ENCODE measurements at regions not wholly inside any gene's neighbourhood (a gene's known extent, or its start where the extent isn't known, plus 50 kb on each side); places are given as distances from the start of the nearest gene placed in this dataset.

- Histone ChIP-seq H3K27ac (ENCODE audit: low read depth, low read length) (no peak overlapping the region), H3K36me3 (ENCODE audit: control insufficient read depth, insufficient read depth, low read length) (no peaks in the 10 kb centered on the region), H3K4me1 (ENCODE audit: control insufficient read depth, insufficient read depth, low read length) (no peaks in the 10 kb centered on the region), H3K9me3 (ENCODE audit: control insufficient read depth, low read length) (no peaks in the 10 kb centered on the region), H3K4me3 (ENCODE audit: low read length) (no peak overlapping the region), H3K27me3 (ENCODE audit: control insufficient read depth, insufficient read depth, low read length, poor library complexity, severe bottlenecking) (peaks cover 5% of the 10 kb centered on the region), H3K9ac (ENCODE audit: extremely low read depth, low read length, poor library complexity, severe bottlenecking) (no peak overlapping the region)
- no peak for DNase-seq
- Mint-ChIP-seq H3K36me3 (ENCODE audit: low read depth) (no peaks in the 10 kb centered on the region), H3K4me3 (no peak overlapping the region), H3K9me3 (no peaks in the 10 kb centered on the region), H3K4me1 (peaks cover 12% of the 10 kb centered on the region), H3K27me3 (ENCODE audit: insufficient read depth) (peaks cover 36% of the 10 kb centered on the region), H3K27ac (no peak overlapping the region)
- TF ChIP-seq CTCF (conservative IDR thresholded peaks at IDR 0.05) = no peak
- 88 to 90% methylated on average over 6 to 8 of the region's 8 CpGs for WGBS, 2 experiments (ENCODE audit: insufficient coverage in 1 of 2, insufficient read length in 1 of 2)
Observed at GRCh38 chr11:115922876-115923275, 418.7 kb upstream of the CADM1 start.

GRCh38 chr11:115921986-115922385 is 417.8 kb upstream of the CADM1 start:
- no peak for DNase-seq
- no peak for TF ChIP-seq CTCF (conservative IDR thresholded peaks at IDR 0.05)
- Mint-ChIP-seq H3K27me3 (ENCODE audit: insufficient read depth) (peaks cover 35% of the 10 kb centered on the region), H3K36me3 (ENCODE audit: low read depth) (no peaks in the 10 kb centered on the region), H3K27ac (no peak overlapping the region), H3K4me1 (peaks cover 12% of the 10 kb centered on the region), H3K9me3 (no peaks in the 10 kb centered on the region), H3K4me3 (no peak overlapping the region)
- Histone ChIP-seq H3K9me3 (ENCODE audit: control insufficient read depth, low read length) (no peaks in the 10 kb centered on the region), H3K9ac (ENCODE audit: extremely low read depth, low read length, poor library complexity, severe bottlenecking) (no peak overlapping the region), H3K27me3 (ENCODE audit: control insufficient read depth, insufficient read depth, low read length, poor library complexity, severe bottlenecking) (peaks cover 5% of the 10 kb centered on the region), H3K4me1 (ENCODE audit: control insufficient read depth, insufficient read depth, low read length) (no peaks in the 10 kb centered on the region), H3K27ac (ENCODE audit: low read depth, low read length) (no peak overlapping the region), H3K36me3 (ENCODE audit: control insufficient read depth, insufficient read depth, low read length) (no peaks in the 10 kb centered on the region), H3K4me3 (ENCODE audit: low read length) (no peak overlapping the region)
- 90 to 95% methylated on average over 2 of the region's 2 CpGs for WGBS, 2 experiments (ENCODE audit: insufficient coverage in 1 of 2, insufficient read length in 1 of 2)

- no peak overlapping the region for H3K4me3 Mint-ChIP-seq
- TF ChIP-seq CTCF (conservative IDR thresholded peaks at IDR 0.05) = no peak
- Histone ChIP-seq H3K9ac (ENCODE audit: extremely low read depth, low read length, poor library complexity, severe bottlenecking) (no peak overlapping the region), H3K4me1 (ENCODE audit: control insufficient read depth, insufficient read depth, low read length) (no peaks in the 10 kb centered on the region), H3K36me3 (ENCODE audit: control insufficient read depth, insufficient read depth, low read length) (no peaks in the 10 kb centered on the region), H3K9me3 (ENCODE audit: control insufficient read depth, low read length) (no peaks in the 10 kb centered on the region), H3K27ac (ENCODE audit: low read depth, low read length) (no peak overlapping the region), H3K4me3 (ENCODE audit: low read length) (no peak overlapping the region), H3K27me3 (ENCODE audit: control insufficient read depth, insufficient read depth, low read length, poor library complexity, severe bottlenecking) (peaks cover 5% of the 10 kb centered on the region)
- 86 to 95% methylated on average over 3 of the region's 3 CpGs for WGBS, 2 experiments (ENCODE audit: insufficient coverage in 1 of 2, insufficient read length in 1 of 2)
- H3K27me3 Mint-ChIP-seq (ENCODE audit: insufficient read depth) = peaks cover 35% of the 10 kb centered on the region
- no peak for DNase-seq
- H3K27ac Mint-ChIP-seq = no peak overlapping the region
- no peaks in the 10 kb centered on the region for H3K36me3 Mint-ChIP-seq (ENCODE audit: low read depth)
- H3K9me3 Mint-ChIP-seq = no peaks in the 10 kb centered on the region
- H3K4me1 Mint-ChIP-seq = peaks cover 12% of the 10 kb centered on the region
Observed at GRCh38 chr11:115921540-115921939, 417.3 kb upstream of the CADM1 start.

Data from endodermal cell (in vitro differentiated cells).